Ovary (tissue), 7 donors: ENCODE measurements at regions not wholly inside any gene's neighbourhood (a gene's known extent, or its start where the extent isn't known, plus 50 kb on each side); places are given as distances from the start of the nearest gene placed in this dataset.

ENCODE experiments used
- DNase-seq, 5 donors: peaks; one replicate each; pipeline ENCODE4 v3.0.0-alpha.2; 2019 to 2020
- H3K27ac ChIP-seq, 2 donors: fragments of 200-600 bp; one replicate each; pipeline versions ENCODE4 v1.5.1 to v1.8.0; 2019 to 2022
- H3K27me3 ChIP-seq: fragments of 200-600 bp; one replicate; pipeline ENCODE4 v1.8.0; 2022
- H3K36me3 ChIP-seq: fragments of 200-600 bp; sonication (generic); one replicate; pipeline ENCODE4 v1.5.1; 2019
- H3K4me1 ChIP-seq: one replicate; pipeline ENCODE4 v1.8.1; 2013; ENCODE audit warnings: mild to moderate bottlenecking, moderate library complexity; ENCODE audit not compliant: insufficient read depth
- H3K4me3 ChIP-seq: fragments of 200-600 bp; sonication (generic); one replicate; pipeline ENCODE4 v1.5.1; 2017
- H3K9me3 ChIP-seq, 2 donors: fragments of 200-600 bp in 1 of 2; sonication (generic) in 1 of 2; one replicate each; pipeline versions ENCODE4 v1.5.1 to v1.8.1; 2013 to 2019; ENCODE audit warnings: mild to moderate bottlenecking in 1 of 2, moderate library complexity in 1 of 2
- EP300 ChIP-seq: sonication (generic); formaldehyde crosslinking; IDR thresholded peaks from one replicate; pipeline ENCODE4 v1.6.1; 2017; ENCODE audit warnings: antibody characterized with exemption
- POLR2A ChIP-seq: fragments of 450-650 bp; IDR thresholded peaks from one replicate; pipeline ENCODE4 v1.6.1; 2017; ENCODE audit warnings: antibody characterized with exemption, mild to moderate bottlenecking, moderate library complexity
- WGBS, 3 donors: extraction: QIAGEN DNeasy Blood & Tissue Kit in 1 of 3; methylation state at CpG; one replicate each; pipeline versions ENCODE4 v1.1.5 to v1.1.7; 2013 to 2017; 5-methylcytosine and 5-hydroxymethylcytosine counted together
- intact Hi-C, 4 donors: fragments of 100-400 bp; cut with DNase I; formaldehyde crosslinking; loops; one replicate each; pipeline versions ENCODE4 v1.11.0 to v1.15.1; 2022 to 2023
- TF ChIP-seq, protein P1 (sequence below), 3 donors: fragments of 450-650 bp in 2 of 3; fragments of 200-600 bp in 1 of 3; IDR thresholded peaks; one replicate each; pipeline versions ENCODE4 v1.5.1 to v1.8.0; 2016 to 2022; ENCODE audit warnings: antibody characterized with exemption in 3 of 3, mild to moderate bottlenecking in 1 of 3
- donor health status: DM: no; HTN: no; CAD: no; lungs with moderate emphysema.
- donor health status: DM: no; HTN: no; CAD: no.
- donor health status: Bipolar disorder and iron deficiency.
- donor health status: DM: no; HTN: no; CAD: no.
- donor health status: DM: yes; HTN: yes; CAD: no.

DNA sequence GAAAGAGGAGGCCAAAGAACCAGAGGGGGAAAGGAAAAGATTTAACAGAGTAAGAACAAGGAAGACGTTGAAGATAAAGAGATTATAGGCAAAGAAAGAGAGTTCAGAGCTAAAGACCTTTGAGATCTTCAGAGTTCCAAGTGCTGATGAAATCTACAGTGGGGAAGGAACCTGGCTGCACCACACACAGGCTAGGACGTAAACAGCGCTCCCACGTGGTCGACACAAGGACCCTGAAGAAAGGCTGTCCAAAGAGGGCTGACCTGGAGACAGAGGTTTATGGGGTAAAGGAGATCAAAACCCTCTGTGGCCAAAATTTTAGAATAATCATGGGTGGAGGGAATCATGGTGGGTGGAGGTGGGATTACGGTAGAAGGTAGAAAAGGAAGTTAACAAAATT, 121.6 kb downstream of the PMP22 start:
- H3K27ac ChIP-seq = no peak overlapping the region
- no peaks in the 10 kb centered on the region for H3K36me3 ChIP-seq
- H3K27me3 ChIP-seq = no peaks in the 10 kb centered on the region
- DNase-seq = no peak
- intact Hi-C loops = no loop called here
- no peak overlapping the region for H3K4me3 ChIP-seq
- H3K9me3 ChIP-seq = no peaks in the 10 kb centered on the region
- 78 to 82% (median 81%) methylated on average over 6 of the region's 6 CpGs for WGBS, 3 donors
- no peaks in the 10 kb centered on the region for H3K4me1 ChIP-seq
- no peak for TF ChIP-seq EP300
- TF ChIP-seq POLR2A = no peak
- TF ChIP-seq, protein P1, sequence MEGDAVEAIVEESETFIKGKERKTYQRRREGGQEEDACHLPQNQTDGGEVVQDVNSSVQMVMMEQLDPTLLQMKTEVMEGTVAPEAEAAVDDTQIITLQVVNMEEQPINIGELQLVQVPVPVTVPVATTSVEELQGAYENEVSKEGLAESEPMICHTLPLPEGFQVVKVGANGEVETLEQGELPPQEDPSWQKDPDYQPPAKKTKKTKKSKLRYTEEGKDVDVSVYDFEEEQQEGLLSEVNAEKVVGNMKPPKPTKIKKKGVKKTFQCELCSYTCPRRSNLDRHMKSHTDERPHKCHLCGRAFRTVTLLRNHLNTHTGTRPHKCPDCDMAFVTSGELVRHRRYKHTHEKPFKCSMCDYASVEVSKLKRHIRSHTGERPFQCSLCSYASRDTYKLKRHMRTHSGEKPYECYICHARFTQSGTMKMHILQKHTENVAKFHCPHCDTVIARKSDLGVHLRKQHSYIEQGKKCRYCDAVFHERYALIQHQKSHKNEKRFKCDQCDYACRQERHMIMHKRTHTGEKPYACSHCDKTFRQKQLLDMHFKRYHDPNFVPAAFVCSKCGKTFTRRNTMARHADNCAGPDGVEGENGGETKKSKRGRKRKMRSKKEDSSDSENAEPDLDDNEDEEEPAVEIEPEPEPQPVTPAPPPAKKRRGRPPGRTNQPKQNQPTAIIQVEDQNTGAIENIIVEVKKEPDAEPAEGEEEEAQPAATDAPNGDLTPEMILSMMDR (IDR thresholded peaks at IDR 0.05) = no peak

DNA sequence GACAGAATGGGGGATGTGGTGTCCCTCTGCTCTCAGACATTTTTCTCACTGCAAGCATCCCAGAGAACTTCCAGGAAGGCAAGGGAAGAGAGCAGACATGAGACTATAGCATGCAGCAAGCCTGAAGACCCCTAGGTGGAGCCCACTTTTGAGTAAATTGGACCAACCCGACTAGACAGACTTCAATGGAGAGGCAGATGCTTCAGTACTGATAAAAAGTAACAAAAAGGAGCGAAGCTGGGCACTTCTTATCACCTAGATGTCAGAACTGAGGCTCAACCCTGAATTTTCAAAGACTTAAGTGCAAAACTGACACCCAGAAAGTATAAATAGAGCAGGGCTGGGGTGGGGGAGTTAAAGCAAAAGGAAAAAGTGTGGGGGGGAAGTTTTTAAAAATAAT, 130.8 kb downstream of the PMP22 start:
- H3K27me3 ChIP-seq = no peaks in the 10 kb centered on the region
- intact Hi-C loops = no loop called here
- H3K4me1 ChIP-seq = no peaks in the 10 kb centered on the region
- H3K36me3 ChIP-seq = no peaks in the 10 kb centered on the region
- DNase-seq = no peak
- H3K9me3 ChIP-seq = no peaks in the 10 kb centered on the region
- no peak overlapping the region for H3K27ac ChIP-seq
- no peak overlapping the region for H3K4me3 ChIP-seq
- TF ChIP-seq POLR2A (no peak), EP300 (no peak)
- TF ChIP-seq, protein P1 (IDR thresholded peaks at IDR 0.05) = no peak
- 32 to 46% (median 39%) methylated on average over 2 of the region's 2 CpGs for WGBS, 3 donors

DNA sequence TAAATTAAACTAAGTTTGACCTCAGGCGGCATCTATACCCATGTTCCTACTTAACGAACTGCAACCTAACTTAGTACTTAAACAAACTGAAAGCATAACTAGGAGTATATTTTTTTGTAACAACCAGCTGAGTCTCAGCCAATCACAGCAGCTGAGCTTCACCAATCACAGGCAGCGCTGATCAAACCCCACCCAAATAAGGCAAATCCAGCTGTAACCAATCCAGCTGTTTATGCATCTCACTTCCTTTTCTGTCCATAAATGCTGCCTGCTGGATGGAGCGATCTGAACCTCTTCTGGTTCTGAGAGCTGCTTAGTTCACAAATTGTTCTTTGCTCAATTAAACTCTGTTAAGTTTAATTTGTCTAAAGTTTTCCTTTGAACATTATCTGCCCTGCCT, 131.3 kb downstream of the PMP22 start:
- no peak overlapping the region for H3K4me3 ChIP-seq
- H3K27me3 ChIP-seq = no peaks in the 10 kb centered on the region
- no peaks in the 10 kb centered on the region for H3K36me3 ChIP-seq
- WGBS, 3 donors = 86 to 91% (median 91%) methylated on average over 4 of the region's 4 CpGs
- no peaks in the 10 kb centered on the region for H3K9me3 ChIP-seq
- TF ChIP-seq POLR2A (no peak), EP300 (no peak)
- TF ChIP-seq, protein P1 (IDR thresholded peaks at IDR 0.05) = no peak
- H3K27ac ChIP-seq = no peak overlapping the region
- H3K4me1 ChIP-seq = no peaks in the 10 kb centered on the region
- DNase-seq = no peak
- intact Hi-C loops = no loop called here

DNA sequence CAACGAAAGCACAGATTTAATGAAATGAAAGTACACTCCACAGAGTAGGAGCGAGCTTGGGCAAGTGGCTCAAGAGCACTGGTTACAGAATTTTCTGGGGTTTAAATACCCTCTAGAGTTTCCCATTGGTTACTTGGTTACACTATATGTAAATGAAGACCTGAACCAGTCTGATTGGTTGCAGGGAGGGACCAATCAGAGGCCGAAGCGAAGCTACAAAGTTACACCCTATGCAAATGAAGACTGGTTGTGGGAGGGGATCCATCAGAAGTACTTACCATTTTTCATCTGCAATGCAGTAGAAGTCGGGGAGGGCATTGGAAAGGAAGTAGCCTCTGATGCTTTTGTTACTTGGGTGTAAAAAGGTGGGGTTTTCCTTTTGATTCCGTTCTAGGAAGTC, 132.0 kb downstream of the PMP22 start:
- no peaks in the 10 kb centered on the region for H3K4me1 ChIP-seq
- H3K27me3 ChIP-seq = no peaks in the 10 kb centered on the region
- H3K9me3 ChIP-seq = no peaks in the 10 kb centered on the region
- no peak overlapping the region for H3K27ac ChIP-seq
- 92 to 95% (median 94%) methylated on average over 6 of the region's 6 CpGs for WGBS, 3 donors
- TF ChIP-seq, protein P1 (IDR thresholded peaks at IDR 0.05) = no peak
- TF ChIP-seq POLR2A (no peak), EP300 (no peak)
- H3K36me3 ChIP-seq = no peaks in the 10 kb centered on the region
- H3K4me3 ChIP-seq = no peak overlapping the region
- intact Hi-C loops = no loop called here
- DNase-seq = no peak

DNA sequence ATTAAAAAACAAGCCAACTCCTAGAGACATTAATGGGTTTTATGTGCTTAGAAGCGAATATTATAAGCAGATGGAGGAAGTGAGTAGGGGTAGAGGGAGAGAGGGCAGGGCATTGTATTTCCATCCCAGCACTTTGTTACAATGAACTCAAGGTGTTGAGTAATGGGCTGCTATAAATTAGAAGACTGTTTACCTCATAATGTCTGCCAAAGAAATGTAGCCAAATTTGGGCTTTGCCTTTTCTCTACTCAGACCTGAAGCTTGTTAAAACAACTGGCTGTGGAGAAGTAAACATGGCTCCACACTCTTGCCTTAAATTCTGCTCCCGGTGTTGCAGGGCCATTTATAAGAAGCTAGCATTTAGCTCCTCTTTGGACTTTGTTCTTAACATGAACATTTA, 134.7 kb downstream of the PMP22 start:
- TF ChIP-seq EP300 (no peak), POLR2A (no peak)
- TF ChIP-seq, protein P1 (IDR thresholded peaks at IDR 0.05) = no peak
- DNase-seq = no peak
- Histone ChIP-seq H3K27ac (no peak overlapping the region), H3K27me3 (no peaks in the 10 kb centered on the region), H3K4me3 (no peak overlapping the region), H3K36me3 (no peaks in the 10 kb centered on the region), H3K9me3 (no peaks in the 10 kb centered on the region), H3K4me1 (no peaks in the 10 kb centered on the region)
- 27 to 35% (median 31%) methylated on average over 2 of the region's 2 CpGs for WGBS, 3 donors
- intact Hi-C loops = no loop called here
